Suprapubic skin (tissue), 3 donors: ENCODE measurements at regions not wholly inside any gene's neighbourhood (a gene's known extent, or its start where the extent isn't known, plus 50 kb on each side); places are given as distances from the start of the nearest gene placed in this dataset.

ENCODE experiments used
- POLR2AphosphoS5 ChIP-seq, 3 donors: sonication (generic); formaldehyde crosslinking; IDR thresholded peaks; one replicate each; pipeline ENCODE4 v1.6.1; 2017; ENCODE audit warnings: antibody characterized with exemption in 3 of 3
- TF ChIP-seq, protein P1 (sequence below), 2 donors: fragments of 200-600 bp in 1 of 2; fragments of 450-650 bp in 1 of 2; sonication (generic) in 1 of 2; IDR thresholded peaks; one replicate each; pipeline ENCODE4 v1.5.1; 2016 to 2019; ENCODE audit warnings: antibody characterized with exemption in 2 of 2, mild to moderate bottlenecking in 1 of 2, moderate library complexity in 1 of 2

GRCh38 chr1:79290927-79291474 lies 284.5 kb upstream of the ADGRL4 start:
- TF ChIP-seq, protein P1, sequence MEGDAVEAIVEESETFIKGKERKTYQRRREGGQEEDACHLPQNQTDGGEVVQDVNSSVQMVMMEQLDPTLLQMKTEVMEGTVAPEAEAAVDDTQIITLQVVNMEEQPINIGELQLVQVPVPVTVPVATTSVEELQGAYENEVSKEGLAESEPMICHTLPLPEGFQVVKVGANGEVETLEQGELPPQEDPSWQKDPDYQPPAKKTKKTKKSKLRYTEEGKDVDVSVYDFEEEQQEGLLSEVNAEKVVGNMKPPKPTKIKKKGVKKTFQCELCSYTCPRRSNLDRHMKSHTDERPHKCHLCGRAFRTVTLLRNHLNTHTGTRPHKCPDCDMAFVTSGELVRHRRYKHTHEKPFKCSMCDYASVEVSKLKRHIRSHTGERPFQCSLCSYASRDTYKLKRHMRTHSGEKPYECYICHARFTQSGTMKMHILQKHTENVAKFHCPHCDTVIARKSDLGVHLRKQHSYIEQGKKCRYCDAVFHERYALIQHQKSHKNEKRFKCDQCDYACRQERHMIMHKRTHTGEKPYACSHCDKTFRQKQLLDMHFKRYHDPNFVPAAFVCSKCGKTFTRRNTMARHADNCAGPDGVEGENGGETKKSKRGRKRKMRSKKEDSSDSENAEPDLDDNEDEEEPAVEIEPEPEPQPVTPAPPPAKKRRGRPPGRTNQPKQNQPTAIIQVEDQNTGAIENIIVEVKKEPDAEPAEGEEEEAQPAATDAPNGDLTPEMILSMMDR (IDR thresholded peaks at IDR 0.05): no peak
- TF ChIP-seq POLR2AphosphoS5 (IDR thresholded peaks at IDR 0.05): no peak
